ENCODE measurements at regions not wholly inside any gene's neighbourhood (a gene's known extent, or its start where the extent isn't known, plus 50 kb on each side); places are given as distances from the start of the nearest gene placed in this dataset.

- no peak overlapping the region for H3K4me3 ChIP-seq (replicated peaks; ENCODE audit: low read depth, low read length)
- H3K27me3 ChIP-seq (replicated peaks; ENCODE audit: control insufficient read depth, insufficient read depth, low read length) = no peaks in the 10 kb centered on the region
- H3K36me3 ChIP-seq (ENCODE audit: control insufficient read depth, insufficient read depth, low read length) = no peaks in the 10 kb centered on the region
- no peak for DNase-seq (ENCODE audit: extremely low read depth, insufficient read length)
- TF ChIP-seq CTCF (IDR thresholded peaks at IDR 0.05; ENCODE audit: insufficient read depth, low read length, poor library complexity, severe bottlenecking) = no peak
These were observed 573.4 kb upstream of the DPPA4 start for GRCh38 chr3:109910772-109911171.

GRCh38 chr3:109918740-109919139, 581.4 kb upstream of the DPPA4 start:
- TF ChIP-seq CTCF (IDR thresholded peaks at IDR 0.05; ENCODE audit: insufficient read depth, low read length, poor library complexity, severe bottlenecking) = no peak
- H3K36me3 ChIP-seq (ENCODE audit: control insufficient read depth, insufficient read depth, low read length) = no peaks in the 10 kb centered on the region
- no peaks in the 10 kb centered on the region for H3K27me3 ChIP-seq (replicated peaks; ENCODE audit: control insufficient read depth, insufficient read depth, low read length)
- H3K4me3 ChIP-seq (replicated peaks; ENCODE audit: low read depth, low read length) = no peak overlapping the region
- DNase-seq (ENCODE audit: extremely low read depth, insufficient read length) = no peak

GRCh38 chr3:109920749-109921148, 583.4 kb upstream of the DPPA4 start:
- Histone ChIP-seq H3K36me3 (ENCODE audit: control insufficient read depth, insufficient read depth, low read length) (no peaks in the 10 kb centered on the region), H3K27me3 (replicated peaks; ENCODE audit: control insufficient read depth, insufficient read depth, low read length) (no peaks in the 10 kb centered on the region), H3K4me3 (replicated peaks; ENCODE audit: low read depth, low read length) (no peak overlapping the region)
- TF ChIP-seq CTCF (IDR thresholded peaks at IDR 0.05; ENCODE audit: insufficient read depth, low read length, poor library complexity, severe bottlenecking) = no peak
- DNase-seq (ENCODE audit: extremely low read depth, insufficient read length) = no peak

GRCh38 chr3:109921509-109921908, 584.2 kb upstream of the DPPA4 start:
- Histone ChIP-seq H3K4me3 (replicated peaks; ENCODE audit: low read depth, low read length) (no peak overlapping the region), H3K27me3 (replicated peaks; ENCODE audit: control insufficient read depth, insufficient read depth, low read length) (no peaks in the 10 kb centered on the region), H3K36me3 (ENCODE audit: control insufficient read depth, insufficient read depth, low read length) (no peaks in the 10 kb centered on the region)
- no peak for DNase-seq (ENCODE audit: extremely low read depth, insufficient read length)
- TF ChIP-seq CTCF (IDR thresholded peaks at IDR 0.05; ENCODE audit: insufficient read depth, low read length, poor library complexity, severe bottlenecking) = no peak

- no peak for TF ChIP-seq CTCF (IDR thresholded peaks at IDR 0.05; ENCODE audit: insufficient read depth, low read length, poor library complexity, severe bottlenecking)
- no peak for DNase-seq (ENCODE audit: extremely low read depth, insufficient read length)
These were observed 585.5 kb upstream of the DPPA4 start for GRCh38 chr3:109922856-109923255.

GRCh38 chr3:109923431-109923830, 586.1 kb upstream of the DPPA4 start:
- Histone ChIP-seq H3K27me3 (replicated peaks; ENCODE audit: control insufficient read depth, insufficient read depth, low read length) (no peaks in the 10 kb centered on the region), H3K4me3 (replicated peaks; ENCODE audit: low read depth, low read length) (no peak overlapping the region), H3K36me3 (ENCODE audit: control insufficient read depth, insufficient read depth, low read length) (no peaks in the 10 kb centered on the region)
- no peak for TF ChIP-seq CTCF (IDR thresholded peaks at IDR 0.05; ENCODE audit: insufficient read depth, low read length, poor library complexity, severe bottlenecking)
- DNase-seq (ENCODE audit: extremely low read depth, insufficient read length) = no peak

More at GRCh38 chr3:109922856-109923255, 585.5 kb upstream of the DPPA4 start:
- Histone ChIP-seq H3K4me3 (replicated peaks; ENCODE audit: low read depth, low read length) (no peak overlapping the region), H3K36me3 (ENCODE audit: control insufficient read depth, insufficient read depth, low read length) (no peaks in the 10 kb centered on the region), H3K27me3 (replicated peaks; ENCODE audit: control insufficient read depth, insufficient read depth, low read length) (no peaks in the 10 kb centered on the region)
